Neural cell (in vitro differentiated cells): ENCODE measurements at regions not wholly inside any gene's neighbourhood (a gene's known extent, or its start where the extent isn't known, plus 50 kb on each side); places are given as distances from the start of the nearest gene placed in this dataset.
"Not testable (repeated sequence)": the region's sequence is repeated elsewhere in the genome, so short reads cannot be mapped to it uniquely, and the experiment has no call there.

Experiments
- H2AFZ ChIP-seq: fragments of 200-600, 300-800 bp; sonication (generic), shearing (Covaris generic); 2 replicates; pipeline ENCODE4 v1.6.0; 2014; ENCODE audit warnings: low read depth, mild to moderate bottlenecking, antibody characterized with exemption, low read length, moderate library complexity
- H3F3A ChIP-seq: fragments of 200-600 bp; shearing (Covaris generic); 2 replicates; pipeline ENCODE4 v1.6.1; 2016; ENCODE audit warnings: mild to moderate bottlenecking, moderate library complexity, mixed read lengths, antibody characterized with exemption, low read length; ENCODE audit not compliant: insufficient read depth, poor library complexity, severe bottlenecking
- H3K27ac ChIP-seq: fragments of 200-600, 300-800 bp; sonication (generic), shearing (Covaris generic); 2 replicates; pipeline ENCODE4 v1.5.1; 2014; ENCODE audit warnings: mild to moderate bottlenecking, low read length, moderate library complexity
- H3K27me3 ChIP-seq: fragments of 300-800, 200-600 bp; sonication (generic), shearing (Covaris generic); 2 replicates; pipeline ENCODE4 v1.6.0; 2014; ENCODE audit warnings: mild to moderate bottlenecking, low read depth, low read length, moderate library complexity; ENCODE audit not compliant: insufficient read depth
- H3K36me3 ChIP-seq: fragments of 300-800, 200-600 bp; sonication (generic), shearing (Covaris generic); 2 replicates; pipeline ENCODE4 v1.5.1; 2014; ENCODE audit warnings: mild to moderate bottlenecking, antibody characterized with exemption, low read length, moderate library complexity; ENCODE audit not compliant: insufficient read depth
- H3K4me2 ChIP-seq: fragments of 300-800, 200-600 bp; sonication (generic), shearing (Covaris generic); 2 replicates; pipeline ENCODE4 v1.6.0; 2014; ENCODE audit warnings: mild to moderate bottlenecking, low read length
- H3K4me3 ChIP-seq: fragments of 300-800, 200-600 bp; sonication (generic), shearing (Covaris generic); 2 replicates; pipeline ENCODE4 v1.5.1; 2014; ENCODE audit warnings: mild to moderate bottlenecking, low read length, moderate library complexity
- H3K79me2 ChIP-seq: fragments of 200-600 bp; shearing (Covaris generic); replicated peaks from 2 replicates; pipeline ENCODE4 v1.6.0; 2014; ENCODE audit warnings: mild to moderate bottlenecking, low read length, moderate library complexity; ENCODE audit not compliant: insufficient read depth
- H3K9ac ChIP-seq: fragments of 300-800, 200-600 bp; sonication (generic), shearing (Covaris generic); 2 replicates; pipeline ENCODE4 v1.6.1; 2016; ENCODE audit warnings: mild to moderate bottlenecking, low read length, mixed read lengths
- H3K9me2 ChIP-seq: fragments of 200-600 bp; shearing (Covaris generic); 2 replicates; pipeline ENCODE4 v1.6.1; 2016; ENCODE audit warnings: mild to moderate bottlenecking, low read length, mixed read lengths; ENCODE audit not compliant: insufficient read depth
- H3K9me3 ChIP-seq: fragments of 200-600, 300-800 bp; sonication (generic), shearing (Covaris generic); 2 replicates; pipeline ENCODE4 v1.6.1; 2016; ENCODE audit warnings: mild to moderate bottlenecking, mixed run types, low read length, moderate library complexity, mixed read lengths
- H4K20me1 ChIP-seq: fragments of 200-600 bp; shearing (Covaris generic); 2 replicates; pipeline ENCODE4 v1.6.1; 2016; ENCODE audit warnings: mild to moderate bottlenecking, mixed run types; ENCODE audit not compliant: insufficient read depth
- EP300 ChIP-seq: fragments of 450-650 bp; conservative IDR thresholded peaks from 2 replicates; pipeline ENCODE4 v1.6.1; 2014; ENCODE audit warnings: antibody characterized with exemption, mild to moderate bottlenecking, moderate library complexity; ENCODE audit not compliant: poor library complexity, severe bottlenecking
- EZH2 ChIP-seq: fragments of 200-600, 300-800 bp; shearing (Covaris generic), sonication (generic); IDR thresholded peaks from 2 replicates; pipeline ENCODE4 v1.6.1; 2014; ENCODE audit warnings: antibody characterized with exemption, low read length, borderline replicate concordance, mild to moderate bottlenecking; ENCODE audit not compliant: insufficient read depth, poor library complexity, severe bottlenecking
- MXI1 ChIP-seq: fragments of 450-650 bp; conservative IDR thresholded peaks from 2 replicates; pipeline ENCODE4 v1.6.1; 2014; ENCODE audit warnings: antibody characterized with exemption, mild to moderate bottlenecking; ENCODE audit not compliant: poor library complexity, severe bottlenecking
- POLR2AphosphoS5 ChIP-seq: IDR thresholded peaks from 2 replicates; pipeline ENCODE4 v1.6.1; 2012
- RAD21 ChIP-seq: fragments of 450-650 bp; conservative IDR thresholded peaks from 2 replicates; pipeline ENCODE4 v1.6.1; 2014; ENCODE audit warnings: antibody characterized with exemption, mild to moderate bottlenecking, moderate library complexity
- SMC3 ChIP-seq: fragments of 450-650 bp; conservative IDR thresholded peaks from 2 replicates; pipeline ENCODE4 v1.6.1; 2014; ENCODE audit warnings: antibody characterized with exemption, mild to moderate bottlenecking, moderate library complexity; ENCODE audit not compliant: poor library complexity
- TAF1 ChIP-seq: IDR thresholded peaks from 2 replicates; pipeline ENCODE4 v1.6.1; 2012; ENCODE audit warnings: low read depth
- TF ChIP-seq, protein P1 (sequence below): IDR thresholded peaks from 2 replicates; pipeline ENCODE4 v1.6.1; 2012; ENCODE audit warnings: borderline replicate concordance
- TF ChIP-seq, protein P2 (sequence below): fragments of 450-650 bp; IDR thresholded peaks from 2 replicates; pipeline ENCODE4 v1.5.1; 2014; ENCODE audit warnings: antibody characterized with exemption, mild to moderate bottlenecking, moderate library complexity; ENCODE audit not compliant: poor library complexity, severe bottlenecking

DNA sequence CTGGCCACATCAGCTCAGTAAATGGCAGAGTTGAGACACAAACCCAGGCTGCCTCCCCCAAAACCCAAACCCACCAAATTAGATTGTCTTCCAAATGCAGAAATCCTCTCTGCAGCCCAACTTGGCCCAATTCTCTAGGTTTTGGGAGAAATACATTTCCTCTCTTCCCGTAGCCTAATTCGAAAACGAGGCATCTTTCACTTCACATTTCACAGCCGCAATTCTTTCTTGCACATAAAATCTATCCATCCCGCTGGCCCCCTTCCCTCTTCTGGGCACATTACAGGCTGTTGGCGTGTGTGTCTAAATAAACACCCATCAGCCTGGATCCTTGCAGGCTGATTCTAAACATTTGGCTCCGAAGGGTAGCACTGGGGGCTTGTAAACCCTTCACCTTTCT lies 83.8 kb upstream of the VRK1 start:
- Histone ChIP-seq H3K79me2 (no peaks in the 10 kb centered on the region), H3K27me3 (no peaks in the 10 kb centered on the region), H3F3A (no peaks in the 10 kb centered on the region), H2AFZ (no peak overlapping the region), H3K9ac (no peak overlapping the region), H3K9me3 (no peaks in the 10 kb centered on the region), H3K36me3 (no peaks in the 10 kb centered on the region), H3K4me3 (no peak overlapping the region), H3K27ac (no peak overlapping the region), H4K20me1 (no peaks in the 10 kb centered on the region), H3K4me2 (no peak overlapping the region), H3K9me2 (no peaks in the 10 kb centered on the region)
- TF ChIP-seq MXI1 (no peak), TAF1 (no peak), EZH2 (no peak), EP300 (no peak), RAD21 (no peak), POLR2AphosphoS5 (no peak), SMC3 (no peak)
- TF ChIP-seq, protein P1, sequence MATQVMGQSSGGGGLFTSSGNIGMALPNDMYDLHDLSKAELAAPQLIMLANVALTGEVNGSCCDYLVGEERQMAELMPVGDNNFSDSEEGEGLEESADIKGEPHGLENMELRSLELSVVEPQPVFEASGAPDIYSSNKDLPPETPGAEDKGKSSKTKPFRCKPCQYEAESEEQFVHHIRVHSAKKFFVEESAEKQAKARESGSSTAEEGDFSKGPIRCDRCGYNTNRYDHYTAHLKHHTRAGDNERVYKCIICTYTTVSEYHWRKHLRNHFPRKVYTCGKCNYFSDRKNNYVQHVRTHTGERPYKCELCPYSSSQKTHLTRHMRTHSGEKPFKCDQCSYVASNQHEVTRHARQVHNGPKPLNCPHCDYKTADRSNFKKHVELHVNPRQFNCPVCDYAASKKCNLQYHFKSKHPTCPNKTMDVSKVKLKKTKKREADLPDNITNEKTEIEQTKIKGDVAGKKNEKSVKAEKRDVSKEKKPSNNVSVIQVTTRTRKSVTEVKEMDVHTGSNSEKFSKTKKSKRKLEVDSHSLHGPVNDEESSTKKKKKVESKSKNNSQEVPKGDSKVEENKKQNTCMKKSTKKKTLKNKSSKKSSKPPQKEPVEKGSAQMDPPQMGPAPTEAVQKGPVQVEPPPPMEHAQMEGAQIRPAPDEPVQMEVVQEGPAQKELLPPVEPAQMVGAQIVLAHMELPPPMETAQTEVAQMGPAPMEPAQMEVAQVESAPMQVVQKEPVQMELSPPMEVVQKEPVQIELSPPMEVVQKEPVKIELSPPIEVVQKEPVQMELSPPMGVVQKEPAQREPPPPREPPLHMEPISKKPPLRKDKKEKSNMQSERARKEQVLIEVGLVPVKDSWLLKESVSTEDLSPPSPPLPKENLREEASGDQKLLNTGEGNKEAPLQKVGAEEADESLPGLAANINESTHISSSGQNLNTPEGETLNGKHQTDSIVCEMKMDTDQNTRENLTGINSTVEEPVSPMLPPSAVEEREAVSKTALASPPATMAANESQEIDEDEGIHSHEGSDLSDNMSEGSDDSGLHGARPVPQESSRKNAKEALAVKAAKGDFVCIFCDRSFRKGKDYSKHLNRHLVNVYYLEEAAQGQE = no peak
- TF ChIP-seq, protein P2, sequence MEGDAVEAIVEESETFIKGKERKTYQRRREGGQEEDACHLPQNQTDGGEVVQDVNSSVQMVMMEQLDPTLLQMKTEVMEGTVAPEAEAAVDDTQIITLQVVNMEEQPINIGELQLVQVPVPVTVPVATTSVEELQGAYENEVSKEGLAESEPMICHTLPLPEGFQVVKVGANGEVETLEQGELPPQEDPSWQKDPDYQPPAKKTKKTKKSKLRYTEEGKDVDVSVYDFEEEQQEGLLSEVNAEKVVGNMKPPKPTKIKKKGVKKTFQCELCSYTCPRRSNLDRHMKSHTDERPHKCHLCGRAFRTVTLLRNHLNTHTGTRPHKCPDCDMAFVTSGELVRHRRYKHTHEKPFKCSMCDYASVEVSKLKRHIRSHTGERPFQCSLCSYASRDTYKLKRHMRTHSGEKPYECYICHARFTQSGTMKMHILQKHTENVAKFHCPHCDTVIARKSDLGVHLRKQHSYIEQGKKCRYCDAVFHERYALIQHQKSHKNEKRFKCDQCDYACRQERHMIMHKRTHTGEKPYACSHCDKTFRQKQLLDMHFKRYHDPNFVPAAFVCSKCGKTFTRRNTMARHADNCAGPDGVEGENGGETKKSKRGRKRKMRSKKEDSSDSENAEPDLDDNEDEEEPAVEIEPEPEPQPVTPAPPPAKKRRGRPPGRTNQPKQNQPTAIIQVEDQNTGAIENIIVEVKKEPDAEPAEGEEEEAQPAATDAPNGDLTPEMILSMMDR = no peak

DNA sequence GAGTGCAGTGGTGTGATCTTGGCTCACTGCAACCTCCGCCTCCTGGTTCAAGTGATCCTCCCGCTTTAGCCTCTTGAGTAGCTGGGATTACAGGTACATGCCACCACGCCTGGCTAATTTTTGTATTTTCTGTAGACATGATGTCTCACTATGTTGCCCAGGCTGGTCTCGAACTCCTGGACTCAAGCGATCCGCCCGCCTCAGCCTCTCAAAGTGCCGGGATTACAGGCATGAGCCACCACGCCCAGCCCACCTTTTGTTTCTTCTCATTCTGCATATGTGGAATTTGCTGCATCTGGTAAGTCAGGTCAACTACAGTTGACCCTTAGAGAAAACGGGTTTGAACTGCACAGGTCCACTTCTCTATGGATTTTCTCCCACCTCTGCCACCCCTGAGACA lies 82.6 kb upstream of the VRK1 start:
- H3K36me3 ChIP-seq, H3K79me2 ChIP-seq, H2AFZ ChIP-seq, H3F3A ChIP-seq, H3K9me2 ChIP-seq, H4K20me1 ChIP-seq, H3K27me3 ChIP-seq, H3K27ac ChIP-seq, H3K4me3 ChIP-seq, H3K9me3 ChIP-seq, H3K9ac ChIP-seq, H3K4me2 ChIP-seq: not testable (repeated sequence)

- Histone ChIP-seq H2AFZ (no peak overlapping the region), H3K4me2 (no peak overlapping the region), H3K36me3 (no peaks in the 10 kb centered on the region), H3K4me3 (no peak overlapping the region), H3K27me3 (no peaks in the 10 kb centered on the region), H4K20me1 (no peaks in the 10 kb centered on the region), H3K9me3 (no peaks in the 10 kb centered on the region), H3K79me2 (no peaks in the 10 kb centered on the region), H3K27ac (no peak overlapping the region), H3K9ac (no peak overlapping the region), H3K9me2 (no peaks in the 10 kb centered on the region), H3F3A (no peaks in the 10 kb centered on the region)
- TF ChIP-seq SMC3 (no peak), MXI1 (no peak)
Observed at GRCh38 chr14:96717116-96717515, 80.1 kb upstream of the VRK1 start.
